Osteoblast (primary cell): ENCODE measurements at regions not wholly inside any gene's neighbourhood (a gene's known extent, or its start where the extent isn't known, plus 50 kb on each side); places are given as distances from the start of the nearest gene placed in this dataset.

Source experiments
- DNase-seq: peaks from one replicate; pipeline ENCODE4 v3.0.0; 2011; ENCODE audit warnings: low spot score, mixed read lengths; ENCODE audit not compliant: insufficient read length; ENCODE audit errors: missing footprints
- H2AFZ ChIP-seq: 2 replicates; pipeline ENCODE4 v1.6.0; 2011; ENCODE audit warnings: mild to moderate bottlenecking, low read length
- H3K27ac ChIP-seq: 2 replicates; pipeline ENCODE4 v1.5.1; 2011; ENCODE audit warnings: mild to moderate bottlenecking, low read depth, low read length, moderate library complexity
- H3K27me3 ChIP-seq: 2 replicates; pipeline ENCODE4 v1.6.0; 2012; ENCODE audit warnings: mild to moderate bottlenecking, control low read depth, inconsistent platforms, low read length, moderate library complexity; ENCODE audit not compliant: insufficient read depth
- H3K36me3 ChIP-seq: 2 replicates; pipeline ENCODE4 v1.5.1; 2011; ENCODE audit warnings: mild to moderate bottlenecking, low read length, control low read depth, moderate library complexity; ENCODE audit not compliant: insufficient read depth
- H3K4me1 ChIP-seq: 2 replicates; pipeline ENCODE4 v1.5.1; 2011; ENCODE audit warnings: mild to moderate bottlenecking, low read length, control low read depth, moderate library complexity; ENCODE audit not compliant: insufficient read depth
- H3K4me2 ChIP-seq: 2 replicates; pipeline ENCODE4 v1.6.0; 2011; ENCODE audit warnings: mild to moderate bottlenecking, low read length; ENCODE audit not compliant: insufficient read depth
- H3K4me3 ChIP-seq: fragments of 200-600 bp; sonication (generic); 3 replicates; pipeline ENCODE4 v1.5.1; 2012; ENCODE audit warnings: mild to moderate bottlenecking, low read length, inconsistent platforms; ENCODE audit not compliant: insufficient read depth
- H3K79me2 ChIP-seq: 2 replicates; pipeline ENCODE4 v1.6.0; 2012; ENCODE audit warnings: mild to moderate bottlenecking, low read length, control low read depth, inconsistent platforms; ENCODE audit not compliant: insufficient read depth
- H3K9me3 ChIP-seq: 2 replicates; pipeline ENCODE4 v1.5.1; 2011; ENCODE audit warnings: low read depth, low read length, control low read depth
- H4K20me1 ChIP-seq: 2 replicates; pipeline ENCODE4 v1.6.0; 2012; ENCODE audit warnings: mild to moderate bottlenecking, low read length, control low read depth; ENCODE audit not compliant: insufficient read depth
- TF ChIP-seq, protein P1 (sequence below): IDR thresholded peaks from 2 replicates; pipeline ENCODE4 v1.5.1; 2011; ENCODE audit warnings: mild to moderate bottlenecking, low read depth, low read length, moderate library complexity; ENCODE audit errors: extremely low read depth

DNA sequence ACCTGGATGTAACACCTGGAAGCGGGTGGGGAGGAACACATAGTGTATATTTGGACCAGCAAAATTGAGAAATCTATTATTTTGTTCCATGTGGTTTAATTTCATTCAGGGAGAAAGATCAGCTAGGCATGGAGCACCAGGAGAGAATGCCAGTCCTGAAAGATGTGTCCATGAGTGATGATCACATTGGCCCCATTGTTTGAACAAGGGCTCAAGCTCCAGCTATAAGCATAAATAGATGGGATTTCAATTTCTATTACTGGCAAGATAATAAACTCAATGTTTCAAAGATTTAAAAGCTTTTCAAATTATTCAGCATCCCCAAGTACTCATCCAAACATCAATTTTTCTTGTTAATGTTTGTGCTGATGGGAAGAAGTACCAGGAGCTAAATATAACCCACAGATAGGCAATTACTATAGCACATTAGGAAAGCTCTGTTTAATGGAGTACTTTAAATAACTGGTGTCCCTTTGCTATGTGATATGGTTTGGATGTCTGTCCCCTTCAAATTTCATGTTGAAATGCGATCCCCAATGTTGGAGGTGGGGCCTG is 275.3 kb upstream of the PHYHIPL start:
- Histone ChIP-seq H3K27ac (no peak overlapping the region), H2AFZ (no peak overlapping the region), H3K27me3 (no peaks in the 10 kb centered on the region), H3K36me3 (no peaks in the 10 kb centered on the region), H3K9me3 (no peaks in the 10 kb centered on the region), H3K79me2 (no peaks in the 10 kb centered on the region), H3K4me3 (no peak overlapping the region), H3K4me1 (no peaks in the 10 kb centered on the region), H3K4me2 (no peak overlapping the region), H4K20me1 (no peaks in the 10 kb centered on the region)
- TF ChIP-seq, protein P1, sequence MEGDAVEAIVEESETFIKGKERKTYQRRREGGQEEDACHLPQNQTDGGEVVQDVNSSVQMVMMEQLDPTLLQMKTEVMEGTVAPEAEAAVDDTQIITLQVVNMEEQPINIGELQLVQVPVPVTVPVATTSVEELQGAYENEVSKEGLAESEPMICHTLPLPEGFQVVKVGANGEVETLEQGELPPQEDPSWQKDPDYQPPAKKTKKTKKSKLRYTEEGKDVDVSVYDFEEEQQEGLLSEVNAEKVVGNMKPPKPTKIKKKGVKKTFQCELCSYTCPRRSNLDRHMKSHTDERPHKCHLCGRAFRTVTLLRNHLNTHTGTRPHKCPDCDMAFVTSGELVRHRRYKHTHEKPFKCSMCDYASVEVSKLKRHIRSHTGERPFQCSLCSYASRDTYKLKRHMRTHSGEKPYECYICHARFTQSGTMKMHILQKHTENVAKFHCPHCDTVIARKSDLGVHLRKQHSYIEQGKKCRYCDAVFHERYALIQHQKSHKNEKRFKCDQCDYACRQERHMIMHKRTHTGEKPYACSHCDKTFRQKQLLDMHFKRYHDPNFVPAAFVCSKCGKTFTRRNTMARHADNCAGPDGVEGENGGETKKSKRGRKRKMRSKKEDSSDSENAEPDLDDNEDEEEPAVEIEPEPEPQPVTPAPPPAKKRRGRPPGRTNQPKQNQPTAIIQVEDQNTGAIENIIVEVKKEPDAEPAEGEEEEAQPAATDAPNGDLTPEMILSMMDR: no peak
- no peak for DNase-seq

- H3K4me3 ChIP-seq: no peak overlapping the region
- H3K9me3 ChIP-seq: no peaks in the 10 kb centered on the region
- H3K27ac ChIP-seq: no peak overlapping the region
- H4K20me1 ChIP-seq: no peaks in the 10 kb centered on the region
- TF ChIP-seq, protein P1: no peak
- H3K4me2 ChIP-seq: no peak overlapping the region
- no peak overlapping the region for H2AFZ ChIP-seq
- no peaks in the 10 kb centered on the region for H3K36me3 ChIP-seq
- no peaks in the 10 kb centered on the region for H3K27me3 ChIP-seq
- no peaks in the 10 kb centered on the region for H3K79me2 ChIP-seq
- no peak for DNase-seq
- H3K4me1 ChIP-seq: no peaks in the 10 kb centered on the region
Observed at GRCh38 chr10:58903071-58903470, 273.4 kb upstream of the PHYHIPL start.

DNA sequence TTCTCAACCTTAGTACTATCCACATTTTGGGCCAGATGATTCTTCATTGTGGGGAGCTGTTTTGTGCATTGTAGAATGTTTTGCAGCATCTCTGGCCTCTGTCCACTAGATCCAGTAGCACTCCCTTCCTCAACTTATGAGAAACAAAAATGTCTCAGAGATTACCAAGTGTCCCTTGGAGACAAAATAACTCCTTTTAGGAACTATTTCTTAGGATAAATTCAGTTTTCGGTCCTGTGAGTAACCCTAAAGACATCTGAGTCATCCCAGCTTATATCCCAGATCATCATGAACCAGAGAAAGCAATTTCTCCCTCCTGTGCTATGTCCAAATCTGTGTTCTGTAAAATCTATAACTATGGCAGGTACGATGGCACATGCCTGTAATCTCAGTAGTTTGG is 266.6 kb upstream of the PHYHIPL start:
- Histone ChIP-seq H3K27me3 (no peaks in the 10 kb centered on the region), H2AFZ (no peak overlapping the region), H3K9me3 (no peaks in the 10 kb centered on the region), H3K27ac (no peak overlapping the region), H3K36me3 (no peaks in the 10 kb centered on the region), H4K20me1 (no peaks in the 10 kb centered on the region), H3K4me1 (no peaks in the 10 kb centered on the region), H3K4me2 (no peak overlapping the region), H3K79me2 (no peaks in the 10 kb centered on the region), H3K4me3 (no peak overlapping the region)
- DNase-seq: peak; percentile 56
- TF ChIP-seq, protein P1: no peak

DNA sequence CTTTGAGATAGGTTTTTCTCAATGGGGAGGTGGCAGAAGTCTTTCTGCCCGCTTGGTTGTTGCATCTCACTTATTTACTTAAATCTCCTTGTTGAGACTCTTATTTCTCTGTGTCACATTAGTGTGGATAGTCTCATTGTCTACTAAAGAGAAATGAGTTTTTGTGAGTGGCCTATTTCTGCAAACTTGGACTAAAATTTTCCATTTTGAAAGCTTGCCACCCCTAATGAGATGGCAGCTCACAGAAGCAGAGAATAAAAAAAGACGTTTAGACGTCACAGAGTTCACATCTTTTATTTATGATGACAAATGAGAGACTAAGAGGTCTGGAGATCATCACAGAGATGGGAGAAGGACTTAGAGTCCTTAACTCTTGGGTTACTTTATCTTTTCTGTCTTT is 262.7 kb upstream of the PHYHIPL start:
- no peak overlapping the region for H2AFZ ChIP-seq
- H3K9me3 ChIP-seq: no peaks in the 10 kb centered on the region
- H3K4me3 ChIP-seq: no peak overlapping the region
- no peak overlapping the region for H3K4me2 ChIP-seq
- no peaks in the 10 kb centered on the region for H3K27me3 ChIP-seq
- DNase-seq: no peak
- no peaks in the 10 kb centered on the region for H3K79me2 ChIP-seq
- H3K4me1 ChIP-seq: no peaks in the 10 kb centered on the region
- H3K27ac ChIP-seq: no peak overlapping the region
- TF ChIP-seq, protein P1: no peak
- H4K20me1 ChIP-seq: no peaks in the 10 kb centered on the region
- H3K36me3 ChIP-seq: no peaks in the 10 kb centered on the region
